Fibroblast of the aortic adventitia (primary cell): ENCODE measurements at regions not wholly inside any gene's neighbourhood (a gene's known extent, or its start where the extent isn't known, plus 50 kb on each side); places are given as distances from the start of the nearest gene placed in this dataset.
A peak's percentile ranks its signal among the peaks of the same experiment; 100 is the strongest.

Experiments
- DNase-seq: peaks from one replicate; pipeline ENCODE4 v3.0.0-alpha.2; 2010; ENCODE audit warnings: low read depth
- H3K4me3 ChIP-seq: 2 replicates; pipeline ENCODE4 v1.5.1; 2011; ENCODE audit warnings: low read depth, mild to moderate bottlenecking, control low read depth, low read length, moderate library complexity
- CTCF ChIP-seq: IDR thresholded peaks from 2 replicates; pipeline ENCODE4 v1.5.1; 2011; ENCODE audit warnings: mild to moderate bottlenecking, low read length, control low read depth, inconsistent platforms; ENCODE audit not compliant: insufficient read depth

- TF ChIP-seq CTCF: no peak
- DNase-seq: no peak
Measured at GRCh38 chr3:141669434-141669833, 68.7 kb upstream of the RNF7 start.

GRCh38 chr3:141677701-141678100 lies 60.4 kb upstream of the RNF7 start:
- DNase-seq: no peak
- H3K4me3 ChIP-seq: no peak overlapping the region
- TF ChIP-seq CTCF: no peak

More at GRCh38 chr3:141669434-141669833, 68.7 kb upstream of the RNF7 start:
- no peak overlapping the region for H3K4me3 ChIP-seq

GRCh38 chr3:141680620-141681389 lies 57.3 kb upstream of the RNF7 start:
- TF ChIP-seq CTCF: no peak
- DNase-seq: peak; percentile 59
- H3K4me3 ChIP-seq: no peak overlapping the region

- no peak for DNase-seq
- no peak overlapping the region for H3K4me3 ChIP-seq
- no peak for TF ChIP-seq CTCF
Measured at GRCh38 chr3:141681390-141681780, 56.7 kb upstream of the RNF7 start.

- no peak overlapping the region for H3K4me3 ChIP-seq
- DNase-seq: no peak
- no peak for TF ChIP-seq CTCF
Measured at GRCh38 chr3:141682007-141682406, 56.1 kb upstream of the RNF7 start.

- DNase-seq: no peak
- H3K4me3 ChIP-seq: no peak overlapping the region
- no peak for TF ChIP-seq CTCF
Measured at GRCh38 chr3:141682921-141683320, 55.2 kb upstream of the RNF7 start.

GRCh38 chr3:141684758-141685157 lies 53.3 kb upstream of the RNF7 start:
- no peak for TF ChIP-seq CTCF
- no peak for DNase-seq
- H3K4me3 ChIP-seq: no peak overlapping the region
